Astrocyte of the hippocampus (primary cell): ENCODE measurements at regions not wholly inside any gene's neighbourhood (a gene's known extent, or its start where the extent isn't known, plus 50 kb on each side); places are given as distances from the start of the nearest gene placed in this dataset.

ENCODE experiments used
- DNase-seq: peaks from one replicate; pipeline ENCODE4 v3.0.0; 2011; ENCODE audit warnings: low read depth, low spot score

GRCh38 chr6:99073223-99073622 lies 125.5 kb upstream of the FBXL4 start:
- no peak for DNase-seq

- no peak for DNase-seq
Measured at GRCh38 chr6:99066044-99066443, 118.3 kb upstream of the FBXL4 start.

GRCh38 chr6:99064834-99065233 lies 117.1 kb upstream of the FBXL4 start:
- DNase-seq: peak; percentile 2

GRCh38 chr6:99036672-99037071 lies 88.9 kb upstream of the FBXL4 start:
- no peak for DNase-seq

GRCh38 chr6:99032396-99032795 lies 84.7 kb upstream of the FBXL4 start:
- DNase-seq: no peak

GRCh38 chr6:99031957-99032356 lies 84.2 kb upstream of the FBXL4 start:
- no peak for DNase-seq

GRCh38 chr6:99030915-99031314 lies 83.2 kb upstream of the FBXL4 start:
- DNase-seq: no peak

- DNase-seq: no peak
Measured at GRCh38 chr6:99026135-99026534, 78.4 kb upstream of the FBXL4 start.

- DNase-seq: no peak
Measured at GRCh38 chr6:99024089-99024488, 76.3 kb upstream of the FBXL4 start.

- DNase-seq: no peak
Measured at GRCh38 chr6:99022039-99022609, 74.4 kb upstream of the FBXL4 start.

- DNase-seq: no peak
Measured at GRCh38 chr6:99019381-99019780, 71.6 kb upstream of the FBXL4 start.

- no peak for DNase-seq
Measured at GRCh38 chr6:99017150-99017549, 69.4 kb upstream of the FBXL4 start.

GRCh38 chr6:99016355-99016754 lies 68.6 kb upstream of the FBXL4 start:
- peak; percentile 78 for DNase-seq

- no peak for DNase-seq
Measured at GRCh38 chr6:99014061-99014460, 66.3 kb upstream of the FBXL4 start.

GRCh38 chr6:99013661-99014060 lies 65.9 kb upstream of the FBXL4 start:
- DNase-seq: no peak

- DNase-seq: peak; percentile 91
Measured at GRCh38 chr6:99013145-99013544, 65.4 kb upstream of the FBXL4 start.

- DNase-seq: no peak
Measured at GRCh38 chr6:99011151-99011550, 63.4 kb upstream of the FBXL4 start.

- peak; percentile 59 for DNase-seq
Measured at GRCh38 chr6:99002831-99003230, 55.1 kb upstream of the FBXL4 start.

GRCh38 chr6:98998103-98998502 lies 50.4 kb upstream of the FBXL4 start:
- DNase-seq: no peak
